ENCODE measurements at regions not wholly inside any gene's neighbourhood (a gene's known extent, or its start where the extent isn't known, plus 50 kb on each side); places are given as distances from the start of the nearest gene placed in this dataset.

DNA sequence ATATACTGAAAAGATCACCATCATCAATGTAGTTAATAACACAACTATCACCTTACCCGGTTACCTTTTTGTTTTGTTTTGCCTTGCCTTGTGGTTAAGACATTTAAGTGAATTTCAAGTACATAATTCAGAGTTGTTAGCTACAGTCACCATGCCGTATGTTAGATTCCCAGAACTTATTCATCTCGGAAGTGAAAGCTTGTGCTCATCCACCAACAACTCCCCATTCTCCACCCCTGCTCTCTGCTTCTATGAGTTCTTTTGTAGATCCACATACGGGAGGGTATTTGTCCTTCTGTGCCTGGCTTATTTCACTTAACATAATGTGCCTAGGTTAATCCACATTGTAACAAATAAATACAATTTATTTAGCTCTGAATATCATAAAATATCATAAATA is 182.8 kb upstream of the ADARB2 start:
- DNase-seq: no peak

DNA sequence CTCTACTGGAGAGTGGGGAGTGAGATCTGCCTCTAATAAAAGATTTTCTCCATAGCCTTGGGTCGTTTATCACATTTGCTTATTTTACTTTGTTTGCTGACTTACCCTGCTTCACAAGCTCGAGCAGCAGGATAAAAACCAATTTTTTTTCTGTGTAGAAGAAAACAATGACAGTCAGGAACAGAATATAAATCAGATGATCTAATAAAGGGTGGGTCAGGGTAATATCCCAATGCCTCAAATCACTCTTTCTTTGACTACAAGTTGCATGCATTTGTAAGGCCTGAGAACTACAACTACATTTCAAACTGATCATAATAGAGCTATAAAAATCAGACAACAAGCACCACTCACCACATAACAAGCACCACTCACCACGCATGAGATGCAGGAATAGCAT is 174.4 kb upstream of the ADARB2 start:
- no peak for DNase-seq

- DNase-seq: no peak
Observed at GRCh38 chr10:1903982-1904381, 166.7 kb upstream of the ADARB2 start.

GRCh38 chr10:1896153-1896552 is 158.8 kb upstream of the ADARB2 start:
- no peak for DNase-seq

DNA sequence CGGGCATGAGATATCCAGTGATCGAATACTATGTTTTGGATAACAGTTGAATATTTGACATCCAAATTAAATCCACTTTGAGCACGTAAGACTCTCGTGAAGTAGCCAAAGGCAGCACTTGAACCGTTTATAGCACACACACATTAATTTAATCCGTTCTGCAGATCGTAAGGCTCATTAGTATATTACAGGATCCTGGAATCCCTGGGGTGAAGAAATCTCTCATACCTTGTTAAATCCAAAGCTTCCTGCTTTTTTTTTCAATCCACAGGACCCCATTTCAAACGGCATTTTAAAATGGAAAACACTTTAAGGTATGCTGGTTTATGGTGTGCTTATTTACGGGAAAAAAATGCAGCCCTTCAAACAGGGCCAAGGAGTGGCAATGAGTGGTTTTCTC is 158.4 kb upstream of the ADARB2 start:
- DNase-seq: no peak

DNA sequence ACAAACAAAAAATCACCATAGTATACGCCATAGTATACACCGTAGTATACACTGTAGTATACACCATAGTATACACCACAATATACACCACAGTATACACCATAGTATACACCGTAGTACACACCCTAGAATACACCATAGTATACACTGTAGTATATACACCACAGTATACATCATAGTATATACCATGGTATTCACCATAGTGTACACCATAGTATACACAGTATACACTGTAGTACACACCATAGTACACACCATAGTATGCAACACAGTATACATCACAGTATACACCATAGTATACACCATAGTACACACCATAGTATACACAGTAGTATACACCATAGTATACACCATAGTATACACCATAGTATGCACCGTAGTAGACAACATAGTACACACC is 157.6 kb upstream of the ADARB2 start:
- DNase-seq: no peak

DNA sequence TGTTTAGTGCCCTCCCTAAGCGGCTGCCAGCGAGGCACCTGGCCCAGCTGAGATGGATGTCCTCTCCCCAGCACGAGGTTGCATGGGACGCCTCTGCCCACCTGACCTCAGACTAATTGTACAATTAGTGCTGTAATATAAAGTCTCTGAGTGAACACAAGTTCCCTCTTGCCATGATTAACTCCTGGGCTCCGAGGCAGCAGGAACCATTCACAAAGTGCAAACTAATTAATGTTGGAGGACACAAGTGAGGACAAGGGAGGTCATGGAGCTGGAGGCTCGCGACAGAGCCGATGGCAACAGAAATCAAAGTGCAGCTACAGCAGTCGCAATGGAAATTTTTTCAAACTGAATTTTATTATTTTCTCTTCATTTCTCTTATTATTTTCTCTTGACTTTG is 156.6 kb upstream of the ADARB2 start:
- DNase-seq: no peak

- DNase-seq: no peak
Observed at GRCh38 chr10:1886039-1886438, 148.7 kb upstream of the ADARB2 start.

- no peak for DNase-seq
Observed at GRCh38 chr10:1882728-1883127, 145.4 kb upstream of the ADARB2 start.

DNA sequence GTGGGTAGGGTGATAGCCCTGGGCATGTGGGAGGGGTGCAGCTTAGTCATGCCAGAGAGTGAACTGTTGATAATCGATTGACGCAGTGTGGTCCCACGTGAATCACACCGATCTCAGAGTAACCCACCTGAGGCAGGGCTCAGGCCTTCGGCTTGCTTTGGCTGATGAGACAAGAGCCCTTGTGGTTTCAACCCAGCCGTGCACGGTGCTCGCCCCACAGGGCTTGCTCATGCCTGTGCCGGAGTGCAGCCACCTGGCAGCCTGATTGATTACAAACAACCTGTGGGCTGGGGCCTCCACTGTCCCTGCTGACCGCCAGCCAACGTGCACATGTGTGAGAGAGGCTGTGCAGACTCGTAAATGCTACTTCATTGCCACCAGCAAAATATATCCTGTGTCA is 144.9 kb upstream of the ADARB2 start:
- no peak for DNase-seq

GRCh38 chr10:1881636-1882035 is 144.3 kb upstream of the ADARB2 start:
- no peak for DNase-seq

DNA sequence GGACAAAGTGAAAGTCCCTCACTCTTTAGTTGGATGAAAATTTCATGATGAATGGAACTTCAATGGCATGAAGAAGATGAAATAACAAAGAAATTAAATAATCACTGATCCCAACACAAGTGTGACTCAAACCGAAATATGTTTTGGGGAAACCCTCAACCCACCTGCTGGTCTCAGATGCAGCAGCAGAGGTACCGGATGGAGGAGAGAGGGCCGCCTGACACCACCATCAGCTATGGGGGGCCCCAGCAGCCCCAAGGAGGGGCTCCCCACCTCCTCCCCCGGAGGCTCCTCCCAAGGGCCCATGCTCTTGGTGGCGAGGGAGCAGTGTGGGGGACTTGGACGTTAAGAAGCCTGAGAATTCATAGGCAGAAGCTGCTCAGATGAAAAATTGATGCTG is 137.2 kb upstream of the ADARB2 start:
- DNase-seq: no peak

- DNase-seq: no peak
Observed at GRCh38 chr10:1873661-1874315, 136.5 kb upstream of the ADARB2 start.

GRCh38 chr10:1872151-1872726 is 134.9 kb upstream of the ADARB2 start:
- no peak for DNase-seq

DNA sequence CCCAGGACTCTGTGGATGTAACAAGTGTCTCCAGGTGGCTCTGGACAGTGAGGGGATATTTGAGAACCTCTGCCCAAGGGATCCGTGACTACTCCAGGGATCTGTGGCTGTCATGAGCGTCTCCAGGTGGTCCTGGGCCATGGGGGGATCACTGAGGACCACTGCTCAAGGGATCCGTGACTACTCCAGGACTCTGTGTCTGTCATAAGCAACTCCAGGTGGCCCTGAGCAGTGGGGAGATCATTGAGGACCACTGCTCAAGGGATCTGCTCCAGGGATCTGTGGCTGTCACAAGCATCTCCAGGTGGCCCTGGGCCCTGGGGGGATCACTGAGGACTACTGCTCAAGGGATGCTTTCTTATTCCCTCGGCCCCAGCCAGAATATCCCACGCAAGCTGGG is 133.2 kb upstream of the ADARB2 start:
- no peak for DNase-seq

DNA sequence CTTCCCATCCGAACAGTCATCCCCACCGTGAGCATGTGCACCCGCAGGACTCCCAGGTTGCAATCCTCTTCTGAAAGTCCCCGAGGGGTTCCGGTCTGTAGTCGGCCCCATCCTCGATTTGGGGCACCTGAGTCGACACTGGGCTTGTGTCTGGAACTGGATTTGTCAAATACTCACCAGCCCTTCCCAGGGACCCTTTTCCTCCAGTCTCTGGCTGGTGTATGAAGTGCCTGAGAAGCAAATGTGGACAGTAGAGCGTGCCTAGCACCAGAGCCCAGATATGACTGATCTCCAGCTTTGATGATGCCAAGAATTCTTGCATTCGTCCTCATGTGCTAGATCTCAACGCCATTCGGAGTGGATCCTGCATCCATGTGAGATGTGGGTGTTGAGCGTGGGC is 132.5 kb upstream of the ADARB2 start:
- no peak for DNase-seq

DNA sequence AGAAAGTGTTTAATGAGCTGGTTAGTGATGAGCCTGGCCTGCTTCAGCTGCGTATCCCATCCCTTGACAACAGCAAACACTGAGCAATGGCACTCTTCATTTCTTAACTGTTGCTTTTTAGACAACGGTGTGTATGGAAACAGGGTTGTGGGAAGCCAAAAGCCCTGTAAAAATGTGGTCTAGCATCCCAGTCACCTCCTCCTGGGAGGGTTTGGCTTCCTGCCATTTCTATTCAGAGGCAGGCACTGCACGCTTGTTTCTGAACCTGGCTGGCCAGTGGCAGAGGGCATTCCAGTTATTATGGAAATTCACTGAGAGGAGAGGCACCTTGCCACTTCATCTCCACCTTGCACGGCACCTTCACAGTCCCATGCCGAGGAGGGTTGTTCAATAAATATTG is 123.0 kb upstream of the ADARB2 start:
- DNase-seq: no peak

GRCh38 chr10:1858547-1858946 is 121.2 kb upstream of the ADARB2 start:
- DNase-seq: no peak

GRCh38 chr10:1858048-1858447 is 120.7 kb upstream of the ADARB2 start:
- no peak for DNase-seq

GRCh38 chr10:1855911-1856310 is 118.6 kb upstream of the ADARB2 start:
- DNase-seq: no peak

GRCh38 chr10:1854271-1854670 is 116.9 kb upstream of the ADARB2 start:
- no peak for DNase-seq

GRCh38 chr10:1853801-1854200 is 116.5 kb upstream of the ADARB2 start:
- no peak for DNase-seq

DNA sequence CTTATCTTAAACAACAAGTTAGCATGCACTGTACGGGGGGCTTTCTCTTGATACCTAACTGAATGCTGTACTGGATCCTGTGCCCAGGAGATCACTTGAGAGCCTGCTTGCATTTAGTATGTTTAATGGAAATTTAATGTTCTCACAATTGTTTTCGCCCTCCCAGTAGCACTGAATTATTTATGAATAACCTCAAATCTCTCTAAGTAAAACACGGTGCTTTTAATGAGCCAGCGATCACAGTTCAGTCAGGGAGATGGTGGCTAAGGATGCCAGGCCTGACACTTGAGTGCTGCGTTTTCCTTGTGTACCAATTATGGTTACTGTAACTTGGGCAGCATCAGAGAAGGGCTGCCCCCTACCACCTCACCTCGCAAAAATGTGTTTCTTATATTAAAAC is 115.5 kb upstream of the ADARB2 start:
- no peak for DNase-seq

DNA sequence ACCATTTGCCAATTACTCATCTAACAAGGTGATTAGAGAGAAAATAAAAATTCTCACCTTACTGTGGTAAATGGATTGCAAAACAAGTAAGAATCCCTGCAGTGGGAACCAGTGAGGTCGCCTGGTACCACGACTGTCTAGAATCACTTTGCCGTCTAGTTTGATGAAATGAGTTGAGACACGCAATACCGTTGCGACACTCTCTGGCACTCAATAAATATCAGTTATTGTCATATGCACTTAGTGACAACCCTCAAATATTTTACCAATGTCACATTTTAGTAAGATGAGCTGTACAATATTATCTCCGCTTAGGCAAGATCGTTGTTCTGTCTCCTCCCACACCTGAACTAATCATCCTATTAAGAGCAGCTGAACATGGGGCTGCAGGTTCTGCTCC is 114.4 kb upstream of the ADARB2 start:
- no peak for DNase-seq

- no peak for DNase-seq
Observed at GRCh38 chr10:1850971-1851527, 113.7 kb upstream of the ADARB2 start.
